DND-41 (cell line): ENCODE measurements at regions not wholly inside any gene's neighbourhood (a gene's known extent, or its start where the extent isn't known, plus 50 kb on each side); places are given as distances from the start of the nearest gene placed in this dataset.

ENCODE experiments used
- ATAC-seq: fragments of 200-7000 bp; cut with Tn5 transposase; 3 replicates; pipeline ENCODE4 v1.9.1; 2021; ENCODE audit warnings: low read depth; ENCODE audit not compliant: insufficient read depth
- DNase-seq: peaks from one replicate; pipeline ENCODE4 v3.0.0-alpha.2; 2020
- H2AFZ ChIP-seq: 2 replicates; pipeline ENCODE4 v1.6.0; 2012; ENCODE audit warnings: low read depth, low read length
- H3K27ac ChIP-seq: 2 replicates; pipeline ENCODE4 v1.5.1; 2012; ENCODE audit warnings: low read length, inconsistent platforms
- H3K27me3 ChIP-seq: fragments of 200-600 bp; sonication (generic); 2 replicates; pipeline ENCODE4 v1.6.0; 2012; ENCODE audit warnings: low read length, mild to moderate bottlenecking, inconsistent platforms; ENCODE audit not compliant: insufficient read depth, poor library complexity
- H3K36me3 ChIP-seq: 2 replicates; pipeline ENCODE4 v1.5.1; 2012; ENCODE audit warnings: low read length, inconsistent platforms; ENCODE audit not compliant: insufficient read depth
- H3K4me1 ChIP-seq: 2 replicates; pipeline ENCODE4 v1.5.1; 2012; ENCODE audit warnings: mild to moderate bottlenecking, low read length; ENCODE audit not compliant: insufficient read depth
- H3K4me2 ChIP-seq: 2 replicates; pipeline ENCODE4 v1.6.0; 2012; ENCODE audit warnings: mild to moderate bottlenecking, moderate library complexity, low read length, inconsistent platforms; ENCODE audit not compliant: insufficient read depth
- H3K4me3 ChIP-seq, 2 experiments: fragments of 200-600 bp in 1 of 2; shearing (Covaris generic) in 1 of 2; 2 replicates each; pipeline ENCODE4 v1.5.1; 2012 to 2016; ENCODE audit warnings: inconsistent platforms in 2 of 2, low read length in 2 of 2, mild to moderate bottlenecking in 2 of 2, low read depth in 1 of 2, moderate library complexity in 1 of 2
- H3K79me2 ChIP-seq: 2 replicates; pipeline ENCODE4 v1.6.0; 2012; ENCODE audit warnings: low read length, inconsistent platforms; ENCODE audit not compliant: insufficient read depth
- H3K9ac ChIP-seq: 2 replicates; pipeline ENCODE4 v1.6.0; 2012; ENCODE audit warnings: low read depth, mild to moderate bottlenecking, inconsistent platforms, low read length, moderate library complexity
- H3K9me3 ChIP-seq: 2 replicates; pipeline ENCODE4 v1.5.1; 2012; ENCODE audit warnings: low read length, moderate library complexity, mild to moderate bottlenecking, inconsistent platforms; ENCODE audit not compliant: insufficient read depth, severe bottlenecking
- H4K20me1 ChIP-seq: 2 replicates; pipeline ENCODE4 v1.6.0; 2012; ENCODE audit warnings: low read length; ENCODE audit not compliant: insufficient read depth
- EZH2 ChIP-seq: IDR thresholded peaks from 3 replicates; pipeline ENCODE4 v1.6.1; 2012; ENCODE audit warnings: borderline replicate concordance, low read depth, mild to moderate bottlenecking, moderate library complexity, low read length, inconsistent platforms; ENCODE audit not compliant: severe bottlenecking
- TF ChIP-seq, protein P1 (sequence below): IDR thresholded peaks from 2 replicates; pipeline ENCODE4 v1.5.1; 2012; ENCODE audit warnings: borderline replicate concordance, low read length, moderate library complexity, mild to moderate bottlenecking; ENCODE audit not compliant: poor library complexity, severe bottlenecking; ENCODE audit errors: extremely low read depth

DNA sequence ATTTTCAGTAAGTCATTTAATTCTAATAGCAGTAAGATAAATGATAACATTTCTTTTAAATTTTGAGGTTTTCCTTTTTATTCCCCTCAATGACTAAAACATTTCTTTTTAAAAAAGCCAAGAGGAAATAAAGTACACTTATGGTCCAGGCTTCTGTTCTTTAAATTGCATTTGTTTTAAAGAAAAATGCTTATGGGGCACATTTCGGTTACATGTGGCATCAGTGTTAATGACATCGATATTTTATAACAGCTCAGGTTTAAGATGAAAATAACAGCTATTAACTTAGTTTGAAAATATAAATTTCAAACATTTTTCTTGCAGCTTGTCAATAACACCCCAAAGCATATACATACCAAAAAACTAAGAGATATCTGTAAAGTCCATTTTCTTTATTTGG lies 1161.1 kb downstream of the PCDH18 start:
- Histone ChIP-seq H3K79me2 (no peaks in the 10 kb centered on the region), H3K4me2 (no peak overlapping the region)

DNA sequence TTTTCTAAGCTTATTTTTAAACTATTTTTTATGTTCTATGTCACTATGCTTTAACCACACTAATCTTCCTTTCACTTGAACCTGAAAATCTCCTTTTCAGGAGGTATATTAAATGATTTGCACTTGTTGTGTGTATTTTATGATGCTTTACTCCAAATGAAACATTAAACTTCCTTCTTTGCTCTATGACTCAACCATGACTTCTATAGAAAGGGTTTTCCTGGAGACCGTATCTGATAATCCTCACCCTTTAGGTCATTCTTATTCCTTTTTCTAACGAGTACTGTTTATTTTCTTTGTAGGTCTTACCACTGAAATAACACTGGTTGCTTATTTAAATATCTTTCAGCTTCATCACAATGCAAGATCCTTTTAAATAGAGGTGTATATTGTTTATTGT lies 1163.2 kb downstream of the PCDH18 start:
- no peaks in the 10 kb centered on the region for H3K36me3 ChIP-seq
- DNase-seq (no peak), ATAC-seq (no peak)
- no peaks in the 10 kb centered on the region for H3K79me2 ChIP-seq
- H3K9me3 ChIP-seq = no peaks in the 10 kb centered on the region
- no peak for TF ChIP-seq EZH2
- TF ChIP-seq, protein P1, sequence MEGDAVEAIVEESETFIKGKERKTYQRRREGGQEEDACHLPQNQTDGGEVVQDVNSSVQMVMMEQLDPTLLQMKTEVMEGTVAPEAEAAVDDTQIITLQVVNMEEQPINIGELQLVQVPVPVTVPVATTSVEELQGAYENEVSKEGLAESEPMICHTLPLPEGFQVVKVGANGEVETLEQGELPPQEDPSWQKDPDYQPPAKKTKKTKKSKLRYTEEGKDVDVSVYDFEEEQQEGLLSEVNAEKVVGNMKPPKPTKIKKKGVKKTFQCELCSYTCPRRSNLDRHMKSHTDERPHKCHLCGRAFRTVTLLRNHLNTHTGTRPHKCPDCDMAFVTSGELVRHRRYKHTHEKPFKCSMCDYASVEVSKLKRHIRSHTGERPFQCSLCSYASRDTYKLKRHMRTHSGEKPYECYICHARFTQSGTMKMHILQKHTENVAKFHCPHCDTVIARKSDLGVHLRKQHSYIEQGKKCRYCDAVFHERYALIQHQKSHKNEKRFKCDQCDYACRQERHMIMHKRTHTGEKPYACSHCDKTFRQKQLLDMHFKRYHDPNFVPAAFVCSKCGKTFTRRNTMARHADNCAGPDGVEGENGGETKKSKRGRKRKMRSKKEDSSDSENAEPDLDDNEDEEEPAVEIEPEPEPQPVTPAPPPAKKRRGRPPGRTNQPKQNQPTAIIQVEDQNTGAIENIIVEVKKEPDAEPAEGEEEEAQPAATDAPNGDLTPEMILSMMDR = no peak
- H3K27me3 ChIP-seq = no peaks in the 10 kb centered on the region
- no peak overlapping the region for H3K9ac ChIP-seq
- H3K4me1 ChIP-seq = no peaks in the 10 kb centered on the region
- H3K27ac ChIP-seq = no peak overlapping the region
- H3K4me2 ChIP-seq = no peak overlapping the region
- H2AFZ ChIP-seq = no peak overlapping the region; the same call in 1 of the 2 replicates
- no peak overlapping the region for H3K4me3 ChIP-seq
- H4K20me1 ChIP-seq = no peaks in the 10 kb centered on the region

More for the DNA sequence above, 1161.1 kb downstream of the PCDH18 start:
- DNase-seq (no peak), ATAC-seq (no peak)
- Histone ChIP-seq H4K20me1 (no peaks in the 10 kb centered on the region), H3K9me3 (no peaks in the 10 kb centered on the region), H3K4me3 (no peak overlapping the region), H3K27ac (no peak overlapping the region), H3K27me3 (no peaks in the 10 kb centered on the region), H3K9ac (no peak overlapping the region), H3K36me3 (no peaks in the 10 kb centered on the region), H3K4me1 (no peaks in the 10 kb centered on the region), H2AFZ (no peak overlapping the region)
- no peak for TF ChIP-seq EZH2
- TF ChIP-seq, protein P1 = no peak

DNA sequence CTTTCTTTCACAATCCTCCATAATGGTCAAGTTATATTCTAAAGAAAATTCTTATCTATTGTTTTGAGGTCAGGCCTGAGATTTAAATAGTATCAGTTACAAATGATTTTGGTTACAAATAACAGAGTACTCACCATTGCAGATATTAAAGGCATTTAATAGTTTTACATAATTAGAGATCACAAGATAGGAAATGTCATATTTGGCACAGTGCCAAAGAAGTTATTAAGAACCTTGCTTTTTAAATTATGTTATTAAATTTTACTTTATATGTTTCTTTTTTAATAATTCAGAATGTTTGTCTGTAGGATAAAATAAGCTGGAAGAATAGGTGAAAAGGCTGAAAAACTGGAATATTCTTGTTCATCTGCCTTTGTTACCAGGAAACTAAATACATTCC lies 1174.7 kb downstream of the PCDH18 start:
- Histone ChIP-seq H3K9ac (no peak overlapping the region), H3K79me2 (no peaks in the 10 kb centered on the region), H3K4me2 (no peak overlapping the region), H3K4me3 (no peak overlapping the region), H3K27ac (no peak overlapping the region), H2AFZ (no peak overlapping the region), H3K4me1 (no peaks in the 10 kb centered on the region), H3K9me3 (no peaks in the 10 kb centered on the region), H3K36me3 (no peaks in the 10 kb centered on the region), H4K20me1 (no peaks in the 10 kb centered on the region), H3K27me3 (no peaks in the 10 kb centered on the region)
- DNase-seq (no peak), ATAC-seq (no peak)
- TF ChIP-seq, protein P1 = no peak
- TF ChIP-seq EZH2 = no peak

DNA sequence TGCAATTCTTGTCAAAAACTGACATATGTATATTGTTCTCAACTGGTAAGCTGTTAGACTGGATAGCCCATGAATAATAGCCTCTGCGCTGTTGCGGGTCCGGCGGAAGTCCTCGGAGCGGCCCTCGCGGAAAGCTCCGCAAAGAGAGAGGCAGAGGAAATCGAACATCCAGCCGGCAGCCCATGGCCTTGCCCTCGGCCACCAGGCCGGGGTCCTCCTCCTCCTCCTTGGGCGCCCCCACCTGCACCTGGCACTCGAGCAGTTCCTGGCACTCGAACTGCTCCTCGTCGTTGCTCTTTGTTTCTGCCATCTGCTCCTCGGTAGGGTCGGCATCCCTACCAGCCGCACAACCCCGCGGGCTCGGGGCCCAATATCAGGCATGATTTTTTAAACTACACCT lies 1176.3 kb downstream of the PCDH18 start:
- H3K9me3 ChIP-seq = no peaks in the 10 kb centered on the region
- no peak overlapping the region for H3K4me3 ChIP-seq
- H3K9ac ChIP-seq = no peak overlapping the region
- no peaks in the 10 kb centered on the region for H3K4me1 ChIP-seq
- no peak overlapping the region for H3K27ac ChIP-seq
- DNase-seq (no peak), ATAC-seq (no peak)
- H2AFZ ChIP-seq = no peak overlapping the region
- H3K36me3 ChIP-seq = no peaks in the 10 kb centered on the region
- H3K27me3 ChIP-seq = no peaks in the 10 kb centered on the region
- H3K79me2 ChIP-seq = no peaks in the 10 kb centered on the region
- TF ChIP-seq, protein P1 = no peak
- TF ChIP-seq EZH2 = no peak
- no peaks in the 10 kb centered on the region for H4K20me1 ChIP-seq
- no peak overlapping the region for H3K4me2 ChIP-seq
